NT2/D1 (cell line): ENCODE measurements at regions not wholly inside any gene's neighbourhood (a gene's known extent, or its start where the extent isn't known, plus 50 kb on each side); places are given as distances from the start of the nearest gene placed in this dataset.

Experiments used
- SUZ12 ChIP-seq: IDR thresholded peaks from 2 replicates; pipeline ENCODE4 v1.6.1; 2011; ENCODE audit not compliant: insufficient read length, insufficient read depth; ENCODE audit errors: extremely low read depth
- YY1 ChIP-seq: IDR thresholded peaks from 2 replicates; pipeline ENCODE4 v1.6.1; 2011; ENCODE audit not compliant: insufficient read length, insufficient read depth
- ZNF274 ChIP-seq: IDR thresholded peaks from 2 replicates; pipeline ENCODE4 v1.6.1; 2011; ENCODE audit warnings: mild to moderate bottlenecking, low read depth, low read length

DNA sequence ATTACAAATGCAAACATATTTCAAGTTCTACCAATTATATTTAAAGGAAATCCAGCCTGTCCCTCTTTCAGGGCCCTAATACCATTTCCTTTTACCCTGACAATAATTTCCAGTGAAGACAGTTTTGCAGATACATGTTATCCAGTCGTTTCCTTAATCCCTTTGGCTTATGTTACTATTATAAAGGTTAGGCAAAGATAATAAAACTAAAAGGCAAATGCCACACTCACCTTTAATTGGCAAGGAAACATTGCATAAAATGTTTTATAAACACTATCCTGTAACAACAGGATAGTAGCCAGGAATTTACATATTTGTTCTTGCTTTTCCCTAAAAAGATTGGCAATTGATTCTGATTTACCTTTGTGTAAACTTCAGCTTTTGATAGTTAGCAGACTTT is 168.7 kb downstream of the AEBP2 start:
- TF ChIP-seq ZNF274 (no peak), YY1 (no peak), SUZ12 (no peak)
